Vagina (tissue), 2 donors: ENCODE measurements at regions not wholly inside any gene's neighbourhood (a gene's known extent, or its start where the extent isn't known, plus 50 kb on each side); places are given as distances from the start of the nearest gene placed in this dataset.

Experiments
- POLR2A ChIP-seq, 2 donors: fragments of 450-650 bp; IDR thresholded peaks; one replicate each; pipeline ENCODE4 v1.6.1; 2017; ENCODE audit warnings: antibody characterized with exemption in 2 of 2, mild to moderate bottlenecking in 2 of 2, moderate library complexity in 2 of 2
- TF ChIP-seq, protein P1 (sequence below), 3 experiments: fragments of 450-650 bp in 2 of 3; fragments of 200-600 bp in 1 of 3; sonication (generic) in 1 of 3; IDR thresholded peaks; one replicate each; pipeline ENCODE4 v1.5.1; 2017 to 2019; ENCODE audit warnings: antibody characterized with exemption in 3 of 3, mild to moderate bottlenecking in 2 of 3, moderate library complexity in 2 of 3

DNA sequence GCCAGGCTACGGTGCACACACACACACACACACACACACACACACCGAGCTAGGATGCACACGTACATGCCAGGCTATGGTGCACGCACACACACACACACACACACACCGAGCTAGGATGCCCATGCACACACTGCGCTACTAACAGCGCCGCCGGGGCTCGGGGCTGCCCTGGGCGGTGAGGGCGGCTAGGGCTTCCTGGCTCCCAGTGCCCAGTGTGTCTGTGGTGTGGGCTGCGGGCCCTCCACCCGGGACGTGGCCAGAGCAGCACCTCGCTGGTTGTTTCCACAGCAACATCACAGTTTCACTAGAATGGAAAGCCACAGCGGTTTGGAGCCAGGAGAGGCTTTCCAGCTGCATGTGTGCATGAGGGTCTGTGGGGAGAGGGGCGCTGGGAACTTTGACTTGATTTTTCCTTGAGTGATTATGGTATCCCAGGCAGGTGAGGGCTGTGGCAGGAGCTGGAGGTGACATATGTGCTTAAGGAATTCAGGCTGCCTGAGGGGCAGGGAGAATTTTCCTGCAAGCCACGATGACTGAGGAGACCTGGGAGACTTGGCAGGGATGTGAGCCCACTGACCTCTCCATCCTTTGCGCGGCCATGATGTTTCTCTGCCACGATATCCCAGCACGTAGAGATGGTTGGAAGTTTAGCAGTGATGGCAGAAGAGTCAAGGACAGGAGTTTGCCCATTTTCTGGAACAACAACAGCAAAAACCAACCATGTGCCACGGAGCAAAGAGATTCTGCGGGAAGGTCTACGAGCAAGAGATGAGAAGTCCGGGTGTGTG lies 195.9 kb downstream of the SNX19 start:
- TF ChIP-seq, protein P1, sequence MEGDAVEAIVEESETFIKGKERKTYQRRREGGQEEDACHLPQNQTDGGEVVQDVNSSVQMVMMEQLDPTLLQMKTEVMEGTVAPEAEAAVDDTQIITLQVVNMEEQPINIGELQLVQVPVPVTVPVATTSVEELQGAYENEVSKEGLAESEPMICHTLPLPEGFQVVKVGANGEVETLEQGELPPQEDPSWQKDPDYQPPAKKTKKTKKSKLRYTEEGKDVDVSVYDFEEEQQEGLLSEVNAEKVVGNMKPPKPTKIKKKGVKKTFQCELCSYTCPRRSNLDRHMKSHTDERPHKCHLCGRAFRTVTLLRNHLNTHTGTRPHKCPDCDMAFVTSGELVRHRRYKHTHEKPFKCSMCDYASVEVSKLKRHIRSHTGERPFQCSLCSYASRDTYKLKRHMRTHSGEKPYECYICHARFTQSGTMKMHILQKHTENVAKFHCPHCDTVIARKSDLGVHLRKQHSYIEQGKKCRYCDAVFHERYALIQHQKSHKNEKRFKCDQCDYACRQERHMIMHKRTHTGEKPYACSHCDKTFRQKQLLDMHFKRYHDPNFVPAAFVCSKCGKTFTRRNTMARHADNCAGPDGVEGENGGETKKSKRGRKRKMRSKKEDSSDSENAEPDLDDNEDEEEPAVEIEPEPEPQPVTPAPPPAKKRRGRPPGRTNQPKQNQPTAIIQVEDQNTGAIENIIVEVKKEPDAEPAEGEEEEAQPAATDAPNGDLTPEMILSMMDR (IDR thresholded peaks at IDR 0.05) = no peak
- TF ChIP-seq POLR2A (IDR thresholded peaks at IDR 0.05) = no peak
